SK-MEL-5 (cell line): ENCODE measurements at regions not wholly inside any gene's neighbourhood (a gene's known extent, or its start where the extent isn't known, plus 50 kb on each side); places are given as distances from the start of the nearest gene placed in this dataset.
"Not testable (repeated sequence)": the region's sequence is repeated elsewhere in the genome, so short reads cannot be mapped to it uniquely, and the experiment has no call there.

Experiments
- DNase-seq: peaks from one replicate; pipeline ENCODE4 v3.0.0-alpha.2; 2016; ENCODE audit warnings: low read depth, low spot score
- in situ Hi-C: cut with HindIII; loops from 2 replicates; pipeline ENCODE4 v1.10.0; 2016; ENCODE audit warnings: low sequenced_read_pairs, high pct_unique_total_duplicates, low pct_unique_long_range_greater_than_20kb

- in situ Hi-C loops: no loop called here
- DNase-seq: no peak
Measured at GRCh38 chr2:63729831-63730230, 111.9 kb upstream of the UGP2 start.

- in situ Hi-C loops: no loop called here
- DNase-seq: no peak
Measured at GRCh38 chr2:63734510-63734909, 107.2 kb upstream of the UGP2 start.

- DNase-seq: no peak
- in situ Hi-C loops: no loop called here
Measured at GRCh38 chr2:63735263-63735662, 106.4 kb upstream of the UGP2 start.

GRCh38 chr2:63735931-63736330 is 105.8 kb upstream of the UGP2 start:
- DNase-seq: no peak

GRCh38 chr2:63736354-63736753 is 105.3 kb upstream of the UGP2 start:
- DNase-seq: no peak
- in situ Hi-C loops: no loop called here

More at GRCh38 chr2:63735931-63736330, 105.8 kb upstream of the UGP2 start:
- in situ Hi-C loops: no loop called here

GRCh38 chr2:63737081-63737751 is 104.5 kb upstream of the UGP2 start:
- no peak for DNase-seq
- in situ Hi-C loops: no loop called here

GRCh38 chr2:63738019-63738418 is 103.7 kb upstream of the UGP2 start:
- in situ Hi-C loops: no loop called here
- no peak for DNase-seq

- in situ Hi-C loops, DNase-seq: not testable (repeated sequence)
Measured at GRCh38 chr2:63739180-63739579, 102.5 kb upstream of the UGP2 start.

- in situ Hi-C loops: no loop called here
Measured at GRCh38 chr2:63740020-63740419, 101.7 kb upstream of the UGP2 start.

GRCh38 chr2:63740943-63741342 is 100.8 kb upstream of the UGP2 start:
- no peak for DNase-seq
- in situ Hi-C loops: no loop called here

More at GRCh38 chr2:63740020-63740419, 101.7 kb upstream of the UGP2 start:
- no peak for DNase-seq

GRCh38 chr2:63741884-63742579 is 99.7 kb upstream of the UGP2 start:
- in situ Hi-C loops: no loop called here
- DNase-seq: no peak

GRCh38 chr2:63742580-63742976 is 99.1 kb upstream of the UGP2 start:
- DNase-seq: no peak
- in situ Hi-C loops: no loop called here

- in situ Hi-C loops: no loop called here
- no peak for DNase-seq
Measured at GRCh38 chr2:63743170-63743981, 98.3 kb upstream of the UGP2 start.

GRCh38 chr2:63743982-63744966 is 97.4 kb upstream of the UGP2 start:
- in situ Hi-C loops: no loop called here
- DNase-seq: no peak

GRCh38 chr2:63746548-63746947 is 95.1 kb upstream of the UGP2 start:
- in situ Hi-C loops: not testable (repeated sequence)

GRCh38 chr2:63751901-63752300 is 89.8 kb upstream of the UGP2 start:
- no peak for DNase-seq
- in situ Hi-C loops: no loop called here

More at GRCh38 chr2:63746548-63746947, 95.1 kb upstream of the UGP2 start:
- DNase-seq: peak; percentile 16

GRCh38 chr2:63755216-63755615 is 86.5 kb upstream of the UGP2 start:
- in situ Hi-C loops: no loop called here
- DNase-seq: no peak
